ENCODE measurements at regions not wholly inside any gene's neighbourhood (a gene's known extent, or its start where the extent isn't known, plus 50 kb on each side); places are given as distances from the start of the nearest gene placed in this dataset.

DNA sequence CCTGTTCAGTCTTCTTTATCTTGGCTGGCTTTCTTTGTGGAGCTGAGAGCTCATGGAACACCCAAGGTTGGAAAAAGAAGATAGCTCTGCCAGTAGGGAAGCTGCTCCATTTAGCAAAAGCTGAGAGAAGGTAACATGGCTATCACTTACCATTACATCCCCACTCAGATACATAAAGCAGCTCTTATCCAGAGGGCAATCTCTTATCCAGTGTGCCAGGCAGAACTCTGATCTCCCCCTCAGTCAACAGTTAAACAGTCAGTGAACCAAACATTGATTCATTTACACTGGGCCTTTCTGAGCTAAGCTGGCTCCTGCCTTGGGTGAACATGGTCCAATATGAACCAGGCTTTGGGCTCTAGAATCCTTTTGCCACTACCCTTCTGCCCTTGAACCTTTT lies 624.2 kb downstream of the NTRK3 start:
- DNase-seq (ENCODE audit: low read depth), result no peak

DNA sequence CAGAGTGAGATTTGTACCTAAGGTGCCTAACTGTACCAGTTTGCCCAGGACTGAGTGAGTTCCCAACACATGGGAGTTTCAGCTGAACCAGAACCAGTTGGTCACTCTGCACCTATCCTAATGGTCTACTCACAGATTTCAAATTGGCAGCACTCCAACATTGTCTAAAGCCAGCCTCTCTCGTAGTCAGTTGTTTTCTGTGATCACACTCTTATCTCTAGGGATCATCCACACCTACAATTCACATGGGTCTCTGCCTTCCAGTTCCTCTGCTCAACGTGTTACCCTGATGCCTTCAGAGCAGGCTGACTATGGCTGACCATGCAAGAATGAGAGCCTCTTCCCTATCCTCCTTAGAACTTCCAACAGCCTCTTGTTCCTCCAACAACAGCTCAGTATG lies 624.8 kb downstream of the NTRK3 start:
- no peak for DNase-seq (ENCODE audit: low read depth)

DNA sequence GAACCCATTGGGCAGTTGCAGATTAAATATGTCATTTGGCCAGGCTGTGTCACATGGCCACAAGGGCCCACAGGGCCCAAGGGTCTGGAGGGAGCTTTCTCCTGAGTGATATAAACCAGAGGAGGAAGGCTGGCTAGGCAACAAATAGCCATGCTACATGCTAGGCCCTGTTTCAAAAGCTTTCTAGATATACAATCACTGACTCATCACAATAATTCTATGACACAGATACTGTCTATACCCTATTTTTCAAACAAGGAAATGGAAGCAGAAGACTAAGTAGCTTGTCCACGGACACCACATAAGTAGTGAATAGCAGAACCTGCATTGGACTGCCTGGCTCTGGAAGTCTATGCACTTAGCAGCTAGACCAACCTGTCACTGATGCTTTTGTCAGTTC lies 625.4 kb downstream of the NTRK3 start:
- DNase-seq (ENCODE audit: low read depth), result no peak

DNA sequence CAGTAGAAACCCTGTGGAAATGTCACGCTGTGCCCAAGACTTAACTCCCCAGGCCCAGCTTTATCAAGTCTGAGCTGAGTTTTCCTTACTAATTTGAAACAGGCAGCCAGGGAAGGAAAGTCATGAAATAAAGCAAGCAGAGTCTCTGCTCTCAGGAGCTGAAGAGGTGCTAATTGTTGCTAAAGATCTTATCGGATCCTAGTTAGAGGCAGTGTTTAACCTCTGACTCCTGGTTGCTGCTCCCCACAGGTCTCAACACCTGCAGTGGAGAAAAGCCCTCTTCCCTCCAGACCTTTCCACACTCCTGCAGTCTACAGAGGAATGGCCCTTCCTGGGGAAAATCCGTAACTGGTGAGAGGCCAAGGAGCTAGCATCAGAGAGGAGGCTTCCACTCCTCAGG lies 628.2 kb downstream of the NTRK3 start:
- DNase-seq (ENCODE audit: low read depth), result no peak

DNA sequence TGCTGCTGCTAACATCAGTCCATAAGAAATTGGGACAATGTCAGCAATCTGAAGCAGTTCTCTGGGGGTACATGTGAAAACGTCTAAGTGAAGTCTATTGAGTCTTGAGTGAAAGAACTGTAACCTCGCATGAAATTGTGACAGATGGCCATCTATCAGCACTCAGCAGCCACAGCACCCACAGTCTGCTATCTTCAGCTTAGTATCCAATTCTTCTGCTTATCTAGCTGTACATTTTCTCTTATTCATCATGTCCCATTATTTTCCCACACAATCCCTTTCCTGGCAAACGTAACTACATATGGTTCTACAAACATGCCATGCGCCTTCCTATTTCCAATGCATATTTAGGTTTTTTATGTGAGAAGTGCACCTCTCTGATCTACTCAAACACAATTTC lies 629.7 kb downstream of the NTRK3 start:
- DNase-seq (ENCODE audit: low read depth), result no peak

DNA sequence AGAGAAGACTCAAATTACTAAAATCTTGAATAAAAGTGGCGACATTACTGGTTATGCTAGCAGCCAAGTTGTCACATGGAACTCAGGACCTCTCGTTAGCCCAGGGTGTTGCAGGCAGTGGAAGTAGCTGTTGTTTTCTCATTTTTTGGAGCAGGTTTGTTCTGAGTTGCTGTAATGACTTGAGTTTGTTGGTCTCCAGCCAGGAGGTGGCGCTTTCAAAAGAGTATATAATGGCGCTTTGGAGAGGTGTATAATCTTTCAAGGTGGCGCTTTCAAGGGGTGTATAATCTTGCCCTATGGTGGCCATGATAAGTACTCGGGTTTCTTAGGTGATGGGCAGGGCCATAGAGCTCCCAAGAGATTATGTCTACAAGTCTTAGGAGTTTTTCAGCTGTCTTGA lies 632.7 kb downstream of the NTRK3 start:
- DNase-seq (ENCODE audit: low read depth), result no peak

DNA sequence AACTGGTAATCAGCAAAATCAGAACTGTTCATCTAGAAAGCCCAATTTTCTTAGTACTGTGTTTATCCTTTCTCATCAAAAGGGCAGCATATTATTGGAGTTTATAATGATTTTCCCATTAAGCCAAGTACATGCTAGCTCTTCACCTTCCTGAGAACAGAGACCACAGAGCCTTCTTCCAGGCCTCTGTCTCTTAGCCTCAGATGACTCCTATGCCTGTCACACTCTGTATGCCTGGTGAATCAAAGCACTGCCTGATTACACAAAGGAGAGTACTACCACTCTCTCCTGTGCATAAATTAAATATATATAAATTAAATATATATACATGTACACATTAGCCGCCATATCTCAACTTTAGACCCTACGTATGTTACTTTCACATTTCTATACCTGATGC lies 636.1 kb downstream of the NTRK3 start:
- DNase-seq (ENCODE audit: low read depth), result no peak

DNA sequence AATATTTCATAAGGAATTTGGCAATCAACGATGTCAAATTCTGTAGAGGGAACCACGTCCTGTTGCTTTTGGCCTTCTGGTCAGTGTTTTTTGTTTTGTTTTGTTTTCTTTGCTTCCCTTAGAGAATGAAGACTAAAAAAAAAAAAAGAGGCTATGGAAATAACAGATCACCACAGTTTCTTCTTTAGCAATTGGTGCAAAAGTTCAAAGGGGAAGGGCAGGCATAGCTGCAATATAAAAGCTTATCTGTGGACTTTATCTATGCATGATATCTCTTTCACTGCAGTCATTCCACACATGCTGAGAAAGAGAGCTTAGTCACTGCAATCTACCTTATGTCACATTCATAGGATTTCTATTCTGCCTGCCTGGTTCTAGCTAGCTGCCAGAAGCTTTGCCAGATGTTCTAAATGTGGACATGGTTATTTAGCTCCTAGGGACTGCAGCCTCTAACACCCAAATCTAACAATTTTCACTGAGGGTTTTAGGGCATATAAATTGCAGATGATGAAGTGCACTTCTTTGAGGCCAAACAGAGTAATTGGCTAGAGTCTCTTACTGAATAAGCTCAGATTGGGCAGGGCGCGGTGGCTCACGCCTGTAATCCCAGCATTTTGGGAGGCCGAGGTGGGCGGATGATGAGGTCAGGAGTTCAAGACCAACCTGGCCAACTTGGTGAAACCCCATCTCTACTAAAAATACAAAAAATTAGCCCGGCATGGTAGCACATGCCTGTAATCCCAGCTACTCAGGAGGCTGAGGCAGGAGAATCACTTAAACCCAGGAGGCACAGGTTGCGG lies 637.2 kb downstream of the NTRK3 start:
- peak; percentile 44 for DNase-seq (ENCODE audit: low read depth)

DNA sequence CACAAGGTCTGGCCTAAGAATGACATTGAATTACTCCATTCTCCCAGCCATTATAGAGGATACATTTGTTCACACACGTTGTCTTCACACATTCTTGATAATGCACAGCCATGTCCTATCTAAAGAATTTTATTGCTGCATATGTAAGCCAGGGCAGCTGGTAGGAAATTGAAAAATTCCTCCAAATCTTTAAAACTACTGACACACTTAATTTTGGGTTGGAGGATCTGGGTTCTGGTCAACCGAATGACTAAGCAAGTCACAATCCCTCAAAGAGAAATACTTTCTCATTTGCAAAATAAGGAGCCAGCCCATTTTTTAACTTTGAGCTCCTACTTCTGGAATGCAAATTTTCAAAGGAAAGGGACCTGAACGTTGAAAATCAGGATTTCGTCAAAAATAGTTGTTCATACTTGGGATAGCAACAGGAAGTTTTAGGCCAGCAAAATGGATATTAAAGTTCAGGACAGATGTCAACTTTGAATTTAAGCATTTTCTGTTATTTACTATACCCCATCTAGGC lies 638.3 kb downstream of the NTRK3 start:
- DNase-seq (ENCODE audit: low read depth), result no peak

DNA sequence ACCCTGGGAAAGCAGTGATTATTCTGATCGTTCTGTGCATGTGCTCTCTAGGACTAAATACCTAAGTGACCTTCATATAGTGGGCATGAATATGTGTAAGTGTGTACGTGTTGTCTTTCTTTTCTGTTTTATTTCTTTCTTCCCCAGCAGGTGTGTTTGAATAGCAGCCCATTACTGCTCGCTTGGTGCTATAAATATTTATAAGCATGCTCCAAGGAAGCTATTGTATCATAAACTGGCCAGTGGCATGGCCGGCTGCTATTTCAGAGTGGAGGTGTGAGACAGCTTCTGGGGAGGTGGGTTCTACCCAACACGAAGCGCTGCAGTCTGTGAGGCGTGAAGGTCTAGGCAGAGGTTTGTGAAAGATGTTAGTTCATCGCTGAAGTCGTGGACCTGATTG lies 641.8 kb downstream of the NTRK3 start:
- DNase-seq (ENCODE audit: low read depth), result no peak

DNA sequence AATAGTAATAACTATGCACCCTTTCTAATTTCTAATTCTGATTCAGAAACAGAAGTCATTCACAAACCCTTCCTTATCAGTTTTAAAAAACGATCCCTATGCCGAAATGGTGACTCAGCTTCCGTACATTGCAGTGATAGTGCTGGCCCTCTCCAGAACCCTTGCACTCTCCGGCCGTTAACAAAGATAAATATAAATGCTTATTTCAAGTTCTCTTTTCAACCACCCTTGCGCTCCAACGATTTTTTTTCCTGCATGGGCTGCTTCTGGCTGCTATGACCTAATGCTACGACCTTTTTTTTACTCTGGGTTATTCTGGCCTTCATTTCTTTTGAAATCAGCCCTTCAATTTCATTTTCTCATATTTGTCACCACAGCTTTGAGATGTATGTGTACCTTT lies 646.2 kb downstream of the NTRK3 start:
- DNase-seq (ENCODE audit: low read depth), result no peak

DNA sequence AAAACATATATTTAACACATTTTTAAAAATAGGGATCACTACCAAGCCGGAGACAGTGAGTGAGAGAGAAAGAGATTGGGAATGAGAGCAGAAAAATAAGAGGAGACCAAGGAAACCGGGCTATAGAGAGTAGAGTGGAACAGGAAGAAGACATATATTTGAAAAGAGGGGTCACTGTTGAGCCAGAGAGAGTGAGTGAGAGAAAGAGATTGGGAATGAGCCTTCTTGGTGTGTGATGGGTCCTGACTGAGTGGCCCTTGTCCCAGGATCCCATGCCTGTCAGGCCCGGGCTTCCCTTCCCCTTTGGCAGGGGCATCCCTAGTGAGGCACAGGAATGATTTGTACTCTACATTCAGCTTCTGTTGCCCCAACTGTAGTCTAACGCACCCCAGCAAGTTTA lies 646.6 kb downstream of the NTRK3 start:
- no peak for DNase-seq (ENCODE audit: low read depth)

DNA sequence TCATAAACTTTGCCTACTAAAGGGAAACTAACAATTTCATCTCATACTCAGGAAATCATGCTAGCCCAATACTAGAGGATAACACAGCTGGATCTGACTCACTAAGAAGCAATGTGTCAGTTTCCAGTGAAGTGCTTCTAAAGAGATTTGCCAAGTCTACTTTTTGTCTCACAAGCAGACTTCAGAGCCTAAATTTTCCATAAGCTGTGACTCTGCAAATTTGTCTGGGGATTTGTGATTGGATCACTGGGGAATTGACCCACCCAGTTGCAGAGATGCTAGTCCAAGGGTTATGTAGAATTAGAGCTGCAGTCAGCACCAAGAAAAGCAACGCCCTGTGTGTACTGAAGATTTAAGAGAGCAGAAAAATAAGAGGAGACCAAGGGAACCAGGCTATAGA lies 647.1 kb downstream of the NTRK3 start:
- peak; percentile 75 for DNase-seq (ENCODE audit: low read depth)

DNA sequence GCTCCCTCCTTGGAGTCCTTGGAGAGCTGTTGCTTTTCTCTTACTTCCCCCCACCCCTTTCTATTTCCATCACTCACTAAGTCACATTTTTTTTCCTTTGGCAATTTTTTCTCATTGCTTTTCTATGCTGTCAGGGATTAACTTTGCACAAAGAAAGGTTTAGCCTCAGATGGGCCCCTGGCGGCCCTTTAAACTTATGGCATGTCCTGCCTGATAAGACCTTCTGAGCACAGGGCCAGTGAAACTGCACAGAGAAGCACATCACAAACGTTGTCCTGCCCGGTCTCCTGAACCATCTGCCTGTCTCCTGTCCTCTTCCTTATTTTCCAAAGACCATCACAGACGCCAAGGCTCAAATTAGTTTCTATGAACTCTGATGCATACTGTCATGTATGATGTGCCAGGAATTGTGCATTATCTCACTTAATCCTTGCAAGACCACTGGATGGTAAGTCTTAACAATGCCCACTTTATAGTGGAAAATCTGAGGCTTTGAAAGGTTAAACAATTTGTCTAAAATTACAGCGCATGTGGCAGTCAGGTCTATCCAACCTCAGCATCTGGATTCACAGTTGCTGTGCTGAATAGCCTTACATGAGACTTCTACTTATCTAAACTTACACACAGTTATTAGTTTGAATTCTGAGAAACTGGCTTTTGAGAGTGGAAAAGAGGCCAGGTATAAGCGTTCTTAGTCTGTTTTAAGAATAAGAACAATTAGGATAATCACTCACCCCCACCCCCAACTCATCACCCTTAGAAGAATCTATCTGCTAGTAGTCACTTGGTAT lies 648.1 kb downstream of the NTRK3 start:
- no peak for DNase-seq (ENCODE audit: low read depth)

DNA sequence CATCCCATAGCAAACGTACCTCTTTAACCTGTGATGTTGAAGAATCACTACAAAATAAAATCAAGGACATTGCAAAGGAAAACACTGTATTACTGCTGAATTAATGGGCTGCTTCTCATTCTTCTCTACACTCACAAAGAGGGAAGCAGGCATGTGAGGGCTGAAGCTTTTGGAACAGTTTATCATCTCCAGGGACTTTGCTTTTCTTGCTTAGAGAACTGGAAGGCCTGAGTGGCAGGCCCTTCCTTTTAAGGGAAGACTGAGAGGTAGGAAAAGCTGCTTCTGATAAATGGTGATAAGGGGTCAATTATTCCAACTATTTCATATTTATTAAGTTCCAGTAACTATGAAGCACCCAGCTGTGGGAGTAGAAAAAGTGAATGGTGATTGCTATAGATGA lies 649.6 kb downstream of the NTRK3 start:
- DNase-seq (ENCODE audit: low read depth), result no peak

DNA sequence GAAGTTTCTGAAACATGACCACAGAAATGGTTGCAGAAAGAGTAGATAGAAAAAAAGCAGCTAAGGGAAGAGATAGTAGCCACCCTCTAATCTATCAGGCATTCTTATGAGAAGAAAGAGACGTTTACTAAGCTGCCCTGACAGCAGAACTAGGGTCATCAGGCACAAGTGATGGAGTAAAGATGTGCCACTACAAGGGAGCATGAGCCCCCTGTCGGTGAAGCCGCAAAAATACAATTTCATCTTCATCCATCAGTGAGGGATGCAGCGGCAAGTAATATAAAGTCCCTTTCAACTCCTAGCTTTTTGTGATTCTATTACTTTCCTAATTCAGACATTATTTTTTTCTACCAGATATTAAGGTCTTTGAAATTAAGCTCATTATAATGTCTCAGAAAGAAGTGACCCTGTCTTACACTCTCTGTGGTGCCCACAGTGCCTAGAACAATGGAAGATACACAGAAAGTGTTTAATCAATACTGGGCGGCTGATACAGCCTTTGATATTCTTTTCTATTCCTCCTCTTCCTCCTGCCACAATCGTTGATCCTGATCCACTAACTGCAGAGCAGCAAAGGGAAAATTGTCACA lies 651.6 kb downstream of the NTRK3 start:
- peak; percentile 28 for DNase-seq (ENCODE audit: low read depth)

DNA sequence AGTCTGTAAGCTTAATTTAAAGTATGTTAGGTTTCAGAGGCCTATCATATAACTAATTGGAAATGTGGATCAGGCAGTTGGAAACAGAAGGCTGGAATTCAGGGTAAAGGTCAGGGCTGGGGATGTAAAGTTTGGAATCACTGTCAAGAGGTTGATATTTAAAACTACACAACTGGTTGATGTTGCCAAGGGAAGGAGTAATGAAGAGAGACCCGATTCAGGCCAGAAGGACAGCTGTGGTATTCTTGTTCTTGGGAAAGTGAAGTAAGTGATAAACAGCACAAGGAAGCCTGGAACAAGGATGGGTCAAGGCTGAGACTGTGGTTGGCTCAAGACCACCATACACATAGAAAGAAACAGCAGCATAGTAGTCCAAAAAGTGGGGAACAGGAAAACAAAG lies 654.2 kb downstream of the NTRK3 start:
- no peak for DNase-seq (ENCODE audit: low read depth)

DNA sequence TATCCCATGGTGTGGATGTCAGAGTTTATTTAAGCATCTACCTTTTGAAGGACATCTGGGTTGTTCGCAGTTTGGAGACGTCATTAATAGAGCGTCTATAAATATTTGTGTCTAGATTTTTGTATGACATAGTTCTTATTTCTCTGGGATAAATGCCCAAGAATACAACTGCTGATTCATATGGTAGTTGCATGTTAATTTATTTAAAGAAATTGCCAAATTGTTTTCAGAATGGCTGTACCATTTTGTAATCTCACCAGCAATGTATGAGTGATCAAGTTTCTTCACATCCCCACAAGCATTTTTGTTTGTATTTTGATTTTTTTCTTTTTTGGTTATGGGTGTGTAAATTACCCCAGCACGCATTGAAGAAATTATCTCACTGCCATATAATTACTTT lies 656.9 kb downstream of the NTRK3 start:
- DNase-seq (ENCODE audit: low read depth), result no peak

DNA sequence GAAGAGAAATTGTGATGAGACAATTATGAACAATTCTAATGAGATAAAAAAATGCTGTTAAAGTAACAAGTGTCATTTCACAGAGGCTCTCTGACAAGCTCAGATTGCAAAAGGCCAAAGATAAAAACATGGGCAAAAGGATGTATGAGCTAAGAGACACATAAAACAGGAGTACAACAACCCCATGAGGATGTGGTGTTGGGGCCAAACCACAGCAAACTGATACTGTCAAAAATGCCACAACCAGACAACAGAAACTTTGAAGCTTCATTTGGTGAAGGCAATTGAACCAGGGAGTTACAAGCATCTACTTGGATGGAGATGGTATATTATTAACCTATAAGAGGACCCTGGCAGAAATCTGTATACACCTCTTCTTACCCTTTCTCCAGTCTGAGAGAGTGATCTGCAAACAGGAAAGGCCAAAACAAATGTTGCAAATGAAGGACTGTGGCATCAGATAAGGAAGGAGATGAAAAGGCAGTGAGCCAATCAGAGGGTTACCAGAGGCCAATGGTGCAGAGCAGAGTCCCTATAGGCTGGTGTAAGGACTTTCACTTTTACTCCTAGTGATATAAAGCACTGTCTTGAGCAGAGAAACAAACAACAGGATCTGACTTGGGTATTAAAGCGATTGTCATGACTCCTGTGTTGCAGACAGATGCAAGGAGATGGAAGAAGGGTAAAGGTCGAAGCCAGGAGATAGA lies 659.0 kb downstream of the NTRK3 start:
- DNase-seq (ENCODE audit: low read depth), result peak; percentile 25

DNA sequence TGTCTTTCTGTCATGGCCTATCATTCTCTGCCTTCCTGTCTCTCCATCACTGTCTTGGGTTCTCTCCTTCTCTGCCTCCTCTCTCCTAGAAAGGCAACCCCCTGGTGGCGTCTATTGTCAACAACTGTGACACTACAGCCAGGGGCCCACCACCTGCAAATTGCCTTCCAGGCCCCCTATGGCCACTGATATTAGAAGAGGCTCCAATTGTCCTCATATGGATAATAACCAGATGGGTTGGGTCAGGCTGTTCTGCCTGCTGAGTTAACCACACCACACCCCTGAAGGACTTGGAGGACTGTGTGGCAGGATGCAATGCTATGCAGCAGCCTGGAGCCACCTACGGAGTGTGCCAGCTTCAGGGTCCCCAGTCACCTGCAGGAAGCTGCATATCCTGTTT lies 665.0 kb downstream of the NTRK3 start:
- DNase-seq (ENCODE audit: low read depth), result no peak

DNA sequence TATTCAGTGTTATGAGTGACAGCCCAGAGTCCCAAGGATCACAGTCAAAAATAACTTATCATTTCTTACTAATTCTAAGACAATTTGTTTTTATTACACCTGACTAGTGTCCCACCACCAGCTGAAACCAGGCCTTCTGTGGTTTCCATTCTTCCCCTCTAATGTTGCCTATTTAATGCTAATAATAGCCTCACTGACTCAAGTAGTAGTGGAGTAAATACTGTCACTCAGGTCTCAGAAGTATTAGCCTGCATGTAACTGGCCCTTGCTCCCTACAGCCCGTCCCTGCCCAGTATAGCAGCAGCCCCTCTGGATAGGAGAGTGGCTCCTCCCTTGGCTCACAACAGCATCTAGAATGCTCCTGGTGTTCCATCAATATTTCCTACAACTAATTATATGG lies 665.5 kb downstream of the NTRK3 start:
- no peak for DNase-seq (ENCODE audit: low read depth)

DNA sequence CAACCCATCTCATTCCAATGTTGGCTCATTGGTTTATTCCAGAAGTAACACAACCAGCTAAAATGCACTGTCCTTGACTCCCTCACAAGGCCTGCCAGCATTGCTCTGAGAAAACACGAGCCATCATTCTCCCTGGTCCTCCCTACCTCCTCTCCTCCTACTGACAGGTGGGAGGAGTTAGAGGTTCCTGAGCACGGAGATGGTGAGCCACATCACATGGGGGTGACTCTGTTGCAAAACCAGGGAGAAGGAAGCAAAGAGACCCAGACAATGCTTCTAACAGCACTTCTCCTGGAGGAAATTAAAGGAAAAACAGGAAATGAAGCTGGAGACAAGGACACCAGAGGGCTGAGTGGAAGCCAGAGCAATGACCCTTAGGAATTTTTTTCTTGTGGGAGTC lies 667.4 kb downstream of the NTRK3 start:
- no peak for DNase-seq (ENCODE audit: low read depth)

Measured in LHCN-M2 (cell line).